Trophoblast cell (in vitro differentiated cells and primary cell): ENCODE measurements at regions not wholly inside any gene's neighbourhood (a gene's known extent, or its start where the extent isn't known, plus 50 kb on each side); places are given as distances from the start of the nearest gene placed in this dataset.
"Not testable (repeated sequence)": the region's sequence is repeated elsewhere in the genome, so short reads cannot be mapped to it uniquely, and the experiment has no call there.

ENCODE experiments used
- DNase-seq, 2 donors: peaks; one replicate each; pipeline ENCODE4 v3.0.0-alpha.2; 2016
- H2AFZ ChIP-seq: 2 replicates; pipeline ENCODE4 v1.6.1; 2013; ENCODE audit warnings: low read length, moderate library complexity, mild to moderate bottlenecking; ENCODE audit not compliant: insufficient read depth, poor library complexity
- H2AK5ac ChIP-seq: 2 replicates; pipeline ENCODE4 v1.6.1; 2013; ENCODE audit warnings: mild to moderate bottlenecking, low read length
- H2BK120ac ChIP-seq: 2 replicates; pipeline ENCODE4 v1.6.1; 2013; ENCODE audit warnings: low read length, mild to moderate bottlenecking, moderate library complexity; ENCODE audit not compliant: insufficient read depth, poor library complexity
- H2BK12ac ChIP-seq: 2 replicates; pipeline ENCODE4 v1.6.1; 2013; ENCODE audit warnings: mild to moderate bottlenecking, low read length, moderate library complexity
- H2BK5ac ChIP-seq: 2 replicates; pipeline ENCODE4 v1.6.1; 2013; ENCODE audit warnings: low read length, low read depth, moderate library complexity, mild to moderate bottlenecking; ENCODE audit not compliant: poor library complexity
- H3K14ac ChIP-seq: 2 replicates; pipeline ENCODE4 v1.6.1; 2013; ENCODE audit warnings: mild to moderate bottlenecking, low read length
- H3K18ac ChIP-seq: 2 replicates; pipeline ENCODE4 v1.6.1; 2013; ENCODE audit warnings: mild to moderate bottlenecking, low read length
- H3K23ac ChIP-seq: 2 replicates; pipeline ENCODE4 v1.6.1; 2013; ENCODE audit warnings: low read length
- H3K27ac ChIP-seq: 2 replicates; pipeline ENCODE4 v1.5.1; 2013; ENCODE audit warnings: low read depth, mild to moderate bottlenecking, inconsistent platforms, low read length, moderate library complexity
- H3K27me3 ChIP-seq: 2 replicates; pipeline ENCODE4 v1.6.1; 2013; ENCODE audit warnings: inconsistent platforms, mild to moderate bottlenecking, low read length, moderate library complexity; ENCODE audit not compliant: insufficient read depth
- H3K36me3 ChIP-seq, 2 experiments: 1 replicate in 1 of 2; 2 replicates in 1 of 2; pipeline ENCODE4 v1.6.1; 2013; ENCODE audit warnings: low read length in 2 of 2, mild to moderate bottlenecking in 2 of 2, moderate library complexity in 1 of 2; ENCODE audit not compliant: insufficient read depth in 2 of 2, control insufficient read depth in 1 of 2
- H3K4ac ChIP-seq: 2 replicates; pipeline ENCODE4 v1.6.1; 2013; ENCODE audit warnings: low read depth, mild to moderate bottlenecking, low read length, moderate library complexity
- H3K4me1 ChIP-seq, 2 experiments: 1 replicate in 1 of 2; 2 replicates in 1 of 2; pipeline ENCODE4 v1.6.1; 2013; ENCODE audit warnings: low read length in 2 of 2, mild to moderate bottlenecking in 2 of 2, moderate library complexity in 1 of 2; ENCODE audit not compliant: insufficient read depth in 2 of 2, control insufficient read depth in 1 of 2
- H3K4me2 ChIP-seq: 2 replicates; pipeline ENCODE4 v1.6.1; 2013; ENCODE audit warnings: inconsistent platforms, mild to moderate bottlenecking, low read length, moderate library complexity
- H3K4me3 ChIP-seq: 2 replicates; pipeline ENCODE4 v1.5.1; 2013; ENCODE audit warnings: mild to moderate bottlenecking, low read depth, low read length, inconsistent platforms
- H3K79me1 ChIP-seq: one replicate; pipeline ENCODE4 v1.6.1; 2013; ENCODE audit warnings: low read length
- H3K79me2 ChIP-seq: 2 replicates; pipeline ENCODE4 v1.6.1; 2013; ENCODE audit warnings: low read length, mild to moderate bottlenecking; ENCODE audit not compliant: control insufficient read depth, insufficient read depth, poor library complexity
- H3K9ac ChIP-seq: 2 replicates; pipeline ENCODE4 v1.6.1; 2013; ENCODE audit warnings: mild to moderate bottlenecking, low read length
- H3K9me3 ChIP-seq: 2 replicates; pipeline ENCODE4 v1.6.1; 2013; ENCODE audit warnings: low read depth, mild to moderate bottlenecking, control low read depth, inconsistent platforms, low read length; ENCODE audit not compliant: insufficient read depth
- H4K12ac ChIP-seq: 2 replicates; pipeline ENCODE4 v1.6.1; 2013; ENCODE audit warnings: low read depth, mild to moderate bottlenecking, low read length, moderate library complexity
- H4K8ac ChIP-seq: 2 replicates; pipeline ENCODE4 v1.6.1; 2013; ENCODE audit warnings: low read depth, mild to moderate bottlenecking, low read length, moderate library complexity
- H4K91ac ChIP-seq: one replicate; pipeline ENCODE4 v1.6.1; 2013; ENCODE audit warnings: low read depth, mild to moderate bottlenecking, low read length, moderate library complexity
- WGBS: extraction: QIAGEN DNeasy Blood & Tissue Kit; methylation state at CpG from one replicate; pipeline ENCODE4 v1.1.7; 2013; ENCODE audit warnings: missing lambda C conversion rate; ENCODE audit not compliant: insufficient read length, insufficient coverage; ENCODE audit errors: extremely low coverage; 5-methylcytosine and 5-hydroxymethylcytosine counted together

DNA sequence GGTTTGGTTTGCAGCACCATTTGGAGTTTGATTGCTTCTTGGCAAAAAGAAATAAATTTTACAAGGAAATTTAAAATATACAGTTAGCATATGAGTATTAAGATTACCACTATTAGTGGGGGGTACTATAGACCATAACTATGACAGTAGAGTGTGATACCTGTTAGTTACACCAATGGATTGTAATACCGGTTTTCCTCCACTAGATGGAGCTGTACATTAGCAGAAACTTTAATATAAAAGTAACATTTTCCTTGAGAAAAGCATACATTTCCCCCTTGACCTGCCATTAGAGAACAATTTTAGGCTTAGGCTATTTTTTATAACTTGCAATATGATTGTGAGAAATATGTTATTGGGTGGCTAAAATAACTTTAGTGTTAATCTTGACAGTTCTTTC is 163.9 kb upstream of the TGIF2LX start:
- not testable (repeated sequence) for H2AK5ac ChIP-seq, H3K18ac ChIP-seq, H2BK12ac ChIP-seq, H4K8ac ChIP-seq, H3K4me2 ChIP-seq, H3K4ac ChIP-seq, H2BK120ac ChIP-seq, H3K79me2 ChIP-seq, H3K79me1 ChIP-seq, H3K4me3 ChIP-seq, H3K14ac ChIP-seq, H2AFZ ChIP-seq, H3K27ac ChIP-seq, H3K27me3 ChIP-seq, H2BK5ac ChIP-seq, H3K36me3 ChIP-seq, H3K9me3 ChIP-seq, H3K23ac ChIP-seq, H4K91ac ChIP-seq, H3K4me1 ChIP-seq, H4K12ac ChIP-seq, H3K9ac ChIP-seq
- peak in 1 of 2 donors; percentile 39 for DNase-seq
- no CpG with 5 or more reads among the region's 1 CpG for WGBS

DNA sequence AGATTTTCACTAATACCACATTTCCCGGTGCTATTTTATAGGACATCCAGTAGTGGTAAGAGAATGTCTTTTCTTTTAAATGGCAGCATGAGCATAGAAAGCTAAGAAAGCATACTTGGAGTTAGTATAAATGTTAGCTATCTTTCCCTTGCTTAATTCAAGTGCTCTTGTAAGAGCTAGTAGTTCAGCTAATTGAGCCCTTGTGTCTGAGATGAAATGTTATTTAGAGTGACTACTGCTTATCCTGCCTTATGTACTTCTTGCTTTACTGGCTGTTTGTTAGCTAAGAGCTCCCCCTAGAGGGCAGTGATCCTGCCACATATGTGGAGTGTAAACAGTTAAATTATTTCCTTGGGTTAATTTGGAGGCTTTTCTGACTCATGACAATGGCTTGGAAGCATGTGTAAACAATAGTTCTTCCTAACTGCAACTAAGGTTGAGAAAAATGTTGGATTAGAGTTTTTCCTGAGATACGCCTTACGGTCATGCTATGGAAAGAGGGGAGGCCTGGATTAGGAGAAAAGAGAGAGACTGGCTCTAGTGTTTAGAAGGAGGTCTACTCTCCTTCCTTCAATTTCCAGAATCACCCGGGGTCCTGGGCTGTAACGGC is 162.5 kb upstream of the TGIF2LX start:
- H3K4me1 ChIP-seq, H3K4me3 ChIP-seq, H3K4me2 ChIP-seq, H4K8ac ChIP-seq, H3K14ac ChIP-seq, H3K4ac ChIP-seq, H3K9ac ChIP-seq, H2BK120ac ChIP-seq, H2AK5ac ChIP-seq, H2BK5ac ChIP-seq, H3K79me1 ChIP-seq, H4K91ac ChIP-seq, H3K9me3 ChIP-seq, H3K27me3 ChIP-seq, DNase-seq, H3K27ac ChIP-seq, H3K36me3 ChIP-seq, H3K18ac ChIP-seq, H2AFZ ChIP-seq, H4K12ac ChIP-seq, H2BK12ac ChIP-seq, H3K23ac ChIP-seq, H3K79me2 ChIP-seq: not testable (repeated sequence)
- WGBS, result no CpG with 5 or more reads among the region's 5 CpGs

DNA sequence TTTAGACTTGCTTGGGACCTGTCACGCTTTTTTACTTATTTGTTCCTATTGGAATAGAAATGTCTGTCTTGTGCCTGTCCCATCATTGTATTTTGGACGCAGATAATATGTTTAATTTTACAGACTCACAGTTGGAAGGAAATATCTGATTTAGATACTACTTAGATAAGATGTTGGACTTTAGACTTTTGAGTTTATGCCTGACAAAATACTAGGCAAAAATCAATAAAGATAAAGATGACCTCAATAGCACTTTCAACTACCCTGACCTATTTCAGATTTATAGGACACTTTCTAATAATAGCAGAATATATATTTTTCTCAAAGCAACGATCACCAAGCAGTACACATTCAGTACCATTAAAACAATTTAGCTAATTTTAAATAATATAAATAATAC is 150.1 kb upstream of the TGIF2LX start:
- H3K4me3 ChIP-seq, H3K9me3 ChIP-seq, H2BK12ac ChIP-seq, H3K27ac ChIP-seq, H3K36me3 ChIP-seq, H3K14ac ChIP-seq, H3K27me3 ChIP-seq, H4K8ac ChIP-seq, H3K4me2 ChIP-seq, H3K23ac ChIP-seq, H3K18ac ChIP-seq, H4K91ac ChIP-seq, H3K79me2 ChIP-seq, H2BK120ac ChIP-seq, H3K4me1 ChIP-seq, H2AK5ac ChIP-seq, H3K79me1 ChIP-seq, H3K4ac ChIP-seq, H2BK5ac ChIP-seq, H4K12ac ChIP-seq, H2AFZ ChIP-seq, DNase-seq, H3K9ac ChIP-seq: not testable (repeated sequence)
- WGBS, result no CpG with 5 or more reads among the region's 3 CpGs

DNA sequence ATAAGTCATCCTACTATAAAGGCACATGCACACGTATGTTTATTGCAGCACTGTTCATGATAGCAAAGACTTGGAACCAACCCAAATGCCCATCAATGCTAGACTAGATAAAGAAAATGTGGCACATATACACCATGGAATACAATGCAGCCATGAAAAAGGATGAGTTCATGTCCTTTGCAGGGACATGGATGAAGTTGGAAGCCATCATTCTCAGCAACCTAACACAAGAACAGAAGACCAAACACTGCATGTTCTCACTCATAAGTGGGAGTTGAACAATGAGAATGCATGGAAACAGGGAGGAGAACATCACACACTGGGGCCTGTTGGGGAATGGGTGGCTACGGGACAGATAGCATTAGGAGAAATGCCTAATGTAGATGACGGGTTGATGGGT is 110.3 kb upstream of the TGIF2LX start:
- H3K4me3 ChIP-seq, H3K9ac ChIP-seq, H4K91ac ChIP-seq, H2BK12ac ChIP-seq, H3K4me2 ChIP-seq, H2AK5ac ChIP-seq, H3K27me3 ChIP-seq, H3K4me1 ChIP-seq, H3K14ac ChIP-seq, H3K9me3 ChIP-seq, H4K8ac ChIP-seq, H2AFZ ChIP-seq, H3K4ac ChIP-seq, H3K79me1 ChIP-seq, H2BK120ac ChIP-seq, H2BK5ac ChIP-seq, DNase-seq, H3K23ac ChIP-seq, H4K12ac ChIP-seq, H3K79me2 ChIP-seq, H3K27ac ChIP-seq, H3K18ac ChIP-seq, H3K36me3 ChIP-seq: not testable (repeated sequence)
- WGBS, result no CpG with 5 or more reads among the region's 3 CpGs
